Parathyroid adenoma (tissue), 2 donors: ENCODE measurements at regions not wholly inside any gene's neighbourhood (a gene's known extent, or its start where the extent isn't known, plus 50 kb on each side); places are given as distances from the start of the nearest gene placed in this dataset.
"Not testable (repeated sequence)": the region's sequence is repeated elsewhere in the genome, so short reads cannot be mapped to it uniquely, and the experiment has no call there.

Source experiments
- H2AFZ ChIP-seq: fragments of 300-600 bp; sonication (generic); one replicate; pipeline ENCODE4 v1.7.0; 2017; ENCODE audit warnings: antibody characterized with exemption, mild to moderate bottlenecking
- H3K27ac ChIP-seq: fragments of 300-600 bp; sonication (generic); one replicate; pipeline ENCODE4 v1.7.0; 2017
- H3K27me3 ChIP-seq: fragments of 300-600 bp; sonication (generic); one replicate; pipeline ENCODE4 v1.7.0; 2017; ENCODE audit warnings: low read length; ENCODE audit not compliant: control insufficient read depth, insufficient read depth
- H3K36me3 ChIP-seq: fragments of 300-600 bp; sonication (generic); one replicate; pipeline ENCODE4 v1.7.0; 2017; ENCODE audit warnings: low read length; ENCODE audit not compliant: control insufficient read depth, insufficient read depth
- H3K4me1 ChIP-seq: fragments of 300-600 bp; sonication (generic); one replicate; pipeline ENCODE4 v1.7.0; 2017; ENCODE audit warnings: control low read depth
- H3K4me2 ChIP-seq: fragments of 300-600 bp; sonication (generic); one replicate; pipeline ENCODE4 v1.7.0; 2017; ENCODE audit warnings: low read length
- H3K4me3 ChIP-seq: fragments of 300-600 bp; sonication (generic); one replicate; pipeline ENCODE4 v1.7.0; 2017; ENCODE audit warnings: low read depth, low read length
- H3K79me2 ChIP-seq: fragments of 300-600 bp; sonication (generic); one replicate; pipeline ENCODE4 v1.7.0; 2017; ENCODE audit warnings: control low read depth
- H3K9ac ChIP-seq: fragments of 300-600 bp; sonication (generic); one replicate; pipeline ENCODE4 v1.7.0; 2017; ENCODE audit warnings: mild to moderate bottlenecking
- H3K9me3 ChIP-seq: fragments of 300-600 bp; sonication (generic); one replicate; pipeline ENCODE4 v1.7.0; 2017; ENCODE audit warnings: low read length; ENCODE audit not compliant: control insufficient read depth
- CTCF ChIP-seq: fragments of 300-600 bp; sonication (generic); IDR thresholded peaks from one replicate; pipeline ENCODE4 v1.7.0; 2017; ENCODE audit warnings: antibody characterized with exemption, mild to moderate bottlenecking
- donor health status: primary hyperparathyroidism.

GRCh38 chr14:42508209-42508946 is 901.7 kb downstream of the LRFN5 start:
- Histone ChIP-seq H3K4me2 (no peak overlapping the region), H3K4me1 (no peaks in the 10 kb centered on the region), H3K27ac (no peak overlapping the region), H3K27me3 (no peaks in the 10 kb centered on the region), H3K79me2 (no peaks in the 10 kb centered on the region), H3K4me3 (no peak overlapping the region), H2AFZ (no peak overlapping the region), H3K9me3 (no peaks in the 10 kb centered on the region), H3K36me3 (no peaks in the 10 kb centered on the region), H3K9ac (no peak overlapping the region)
- TF ChIP-seq CTCF: no peak

- no peaks in the 10 kb centered on the region for H3K79me2 ChIP-seq
- no peaks in the 10 kb centered on the region for H3K27me3 ChIP-seq
- no peak overlapping the region for H2AFZ ChIP-seq
- no peak overlapping the region for H3K4me3 ChIP-seq
- H3K4me2 ChIP-seq: no peak overlapping the region
- no peak overlapping the region for H3K9ac ChIP-seq
- H3K36me3 ChIP-seq: no peaks in the 10 kb centered on the region
- H3K27ac ChIP-seq: no peak overlapping the region
- H3K4me1 ChIP-seq: no peaks in the 10 kb centered on the region
- no peak for TF ChIP-seq CTCF
- no peaks in the 10 kb centered on the region for H3K9me3 ChIP-seq
Measured at GRCh38 chr14:42504433-42504832, 897.8 kb downstream of the LRFN5 start.

GRCh38 chr14:42499137-42499536 is 892.5 kb downstream of the LRFN5 start:
- H3K27ac ChIP-seq: no peak overlapping the region
- no peak overlapping the region for H3K9ac ChIP-seq
- H3K27me3 ChIP-seq: no peaks in the 10 kb centered on the region
- no peaks in the 10 kb centered on the region for H3K36me3 ChIP-seq
- no peak for TF ChIP-seq CTCF
- no peaks in the 10 kb centered on the region for H3K4me1 ChIP-seq
- no peak overlapping the region for H3K4me3 ChIP-seq
- H3K4me2 ChIP-seq: no peak overlapping the region
- H3K9me3 ChIP-seq: no peaks in the 10 kb centered on the region
- H3K79me2 ChIP-seq: no peaks in the 10 kb centered on the region
- H2AFZ ChIP-seq: no peak overlapping the region

GRCh38 chr14:42490536-42490935 is 883.9 kb downstream of the LRFN5 start:
- Histone ChIP-seq H3K27me3 (no peaks in the 10 kb centered on the region), H3K27ac (no peak overlapping the region), H2AFZ (no peak overlapping the region), H3K4me3 (no peak overlapping the region), H3K9ac (no peak overlapping the region), H3K79me2 (no peaks in the 10 kb centered on the region), H3K9me3 (no peaks in the 10 kb centered on the region), H3K4me2 (no peak overlapping the region), H3K36me3 (no peaks in the 10 kb centered on the region), H3K4me1 (no peaks in the 10 kb centered on the region)
- TF ChIP-seq CTCF: no peak

- Histone ChIP-seq H3K4me2 (no peak overlapping the region), H3K36me3 (no peaks in the 10 kb centered on the region), H3K4me1 (no peaks in the 10 kb centered on the region), H2AFZ (no peak overlapping the region), H3K79me2 (no peaks in the 10 kb centered on the region), H3K9me3 (no peaks in the 10 kb centered on the region), H3K4me3 (no peak overlapping the region), H3K9ac (no peak overlapping the region), H3K27me3 (no peaks in the 10 kb centered on the region), H3K27ac (no peak overlapping the region)
- TF ChIP-seq CTCF: no peak
Measured at GRCh38 chr14:42488965-42489364, 882.3 kb downstream of the LRFN5 start.

GRCh38 chr14:42482345-42482971 is 875.8 kb downstream of the LRFN5 start:
- not testable (repeated sequence) for H3K4me1 ChIP-seq, H3K27ac ChIP-seq, H3K9me3 ChIP-seq, H3K9ac ChIP-seq, H3K4me3 ChIP-seq, H3K79me2 ChIP-seq, H3K36me3 ChIP-seq, H2AFZ ChIP-seq, H3K27me3 ChIP-seq, H3K4me2 ChIP-seq

- not testable (repeated sequence) for H3K27ac ChIP-seq, H3K27me3 ChIP-seq, H3K36me3 ChIP-seq, H3K4me2 ChIP-seq, H2AFZ ChIP-seq, H3K4me1 ChIP-seq, H3K9ac ChIP-seq, H3K79me2 ChIP-seq, H3K9me3 ChIP-seq, H3K4me3 ChIP-seq
Measured at GRCh38 chr14:42481714-42482113, 875.0 kb downstream of the LRFN5 start.
